ENCODE measurements at regions not wholly inside any gene's neighbourhood (a gene's known extent, or its start where the extent isn't known, plus 50 kb on each side); places are given as distances from the start of the nearest gene placed in this dataset.

- TF ChIP-seq EP300 (IDR thresholded peaks at IDR 0.05) (no peak), CTCF (IDR thresholded peaks at IDR 0.05) (no peak), POLR2A (IDR thresholded peaks at IDR 0.05) (no peak)
- intact Hi-C loops (cut with DNase I), result no loop called here
- no peak overlapping the region for H3K27ac ChIP-seq
- H3K4me3 ChIP-seq, result no peak overlapping the region
- no peaks in the 10 kb centered on the region for H3K36me3 ChIP-seq
- DNase-seq, result no peak
- no peaks in the 10 kb centered on the region for H3K4me1 ChIP-seq (ENCODE audit: insufficient read depth)
- H3K27me3 ChIP-seq, result no peaks in the 10 kb centered on the region
- H3K9me3 ChIP-seq, result no peaks in the 10 kb centered on the region
- WGBS, 3 donors, result 38 to 53% (median 40%) methylated on average over 3 of the region's 3 CpGs
These were observed 116.0 kb upstream of the RAB27B start for GRCh38 chr18:54712306-54712705.

GRCh38 chr18:54712758-54713157 lies 115.5 kb upstream of the RAB27B start:
- TF ChIP-seq EP300 (IDR thresholded peaks at IDR 0.05) (no peak), CTCF (IDR thresholded peaks at IDR 0.05) (no peak), POLR2A (IDR thresholded peaks at IDR 0.05) (no peak)
- Histone ChIP-seq H3K4me1 (ENCODE audit: insufficient read depth) (no peaks in the 10 kb centered on the region), H3K4me3 (no peak overlapping the region), H3K36me3 (no peaks in the 10 kb centered on the region), H3K9me3 (no peaks in the 10 kb centered on the region), H3K27me3 (no peaks in the 10 kb centered on the region), H3K27ac (no peak overlapping the region)
- 73 to 83% (median 78%) methylated on average over 8 of the region's 8 CpGs for WGBS, 3 donors
- no peak for DNase-seq
- intact Hi-C loops (cut with DNase I), result no loop called here

- WGBS, 3 donors, result 97 to 98% (median 97%) methylated on average over 4 of the region's 4 CpGs
- no peak for DNase-seq
- H3K27ac ChIP-seq, result no peak overlapping the region
- no peak for TF ChIP-seq EP300 (IDR thresholded peaks at IDR 0.05)
- TF ChIP-seq CTCF (IDR thresholded peaks at IDR 0.05), result no peak
- TF ChIP-seq POLR2A (IDR thresholded peaks at IDR 0.05), result no peak
- H3K27me3 ChIP-seq, result no peaks in the 10 kb centered on the region
- H3K9me3 ChIP-seq, result no peaks in the 10 kb centered on the region
- intact Hi-C loops (cut with DNase I), result no loop called here
- H3K36me3 ChIP-seq, result no peaks in the 10 kb centered on the region
- H3K4me1 ChIP-seq (ENCODE audit: insufficient read depth), result no peaks in the 10 kb centered on the region
- H3K4me3 ChIP-seq, result no peak overlapping the region
These were observed 114.9 kb upstream of the RAB27B start for GRCh38 chr18:54713386-54713785.

- Histone ChIP-seq H3K27me3 (no peaks in the 10 kb centered on the region), H3K4me3 (no peak overlapping the region), H3K36me3 (no peaks in the 10 kb centered on the region), H3K4me1 (ENCODE audit: insufficient read depth) (no peaks in the 10 kb centered on the region), H3K9me3 (no peaks in the 10 kb centered on the region), H3K27ac (no peak overlapping the region)
- no peak for DNase-seq
- no peak for TF ChIP-seq POLR2A (IDR thresholded peaks at IDR 0.05)
- TF ChIP-seq CTCF (IDR thresholded peaks at IDR 0.05), result no peak
- no peak for TF ChIP-seq EP300 (IDR thresholded peaks at IDR 0.05)
- intact Hi-C loops (cut with DNase I), result no loop called here
- WGBS, 3 donors, result 76 to 83% (median 80%) methylated on average over 1 of the region's 1 CpG
These were observed 113.4 kb upstream of the RAB27B start for GRCh38 chr18:54714851-54715250.

GRCh38 chr18:54716586-54716985 lies 111.7 kb upstream of the RAB27B start:
- Histone ChIP-seq H3K36me3 (no peaks in the 10 kb centered on the region), H3K4me3 (no peak overlapping the region), H3K4me1 (ENCODE audit: insufficient read depth) (no peaks in the 10 kb centered on the region), H3K9me3 (no peaks in the 10 kb centered on the region), H3K27ac (no peak overlapping the region), H3K27me3 (no peaks in the 10 kb centered on the region)
- 79 to 89% (median 87%) methylated on average over 2 of the region's 2 CpGs for WGBS, 3 donors
- DNase-seq, result no peak
- intact Hi-C loops (cut with DNase I), result no loop called here
- TF ChIP-seq CTCF (IDR thresholded peaks at IDR 0.05) (no peak), EP300 (IDR thresholded peaks at IDR 0.05) (no peak), POLR2A (IDR thresholded peaks at IDR 0.05) (no peak)

Data from ovary (tissue), 7 donors.